Common myeloid progenitor, CD34-positive (primary cell): ENCODE measurements at regions not wholly inside any gene's neighbourhood (a gene's known extent, or its start where the extent isn't known, plus 50 kb on each side); places are given as distances from the start of the nearest gene placed in this dataset.
A peak's percentile ranks its signal among the peaks of the same experiment; 100 is the strongest.

ENCODE experiments used
- CTCF ChIA-PET: fragments of 350-600 bp; sonication (Branson Sonifier 250); formaldehyde crosslinking; loops from one replicate; lab custom pipeline; 2021; ENCODE audit warnings: antibody characterized with exemption; lab: Charles Lee
- POLR2A ChIA-PET: fragments of 350-600 bp; sonication (Branson Sonifier 250); formaldehyde crosslinking; loops from one replicate; lab custom pipeline; 2021; ENCODE audit warnings: antibody characterized with exemption; lab: Charles Lee
- DNase-seq, 3 donors: peaks; one replicate each; pipeline versions ENCODE4 v3.0.0 to v3.0.0-alpha.2; 2013
- H3K27ac ChIP-seq, 2 experiments: 1 replicate in 1 of 2; 2 replicates in 1 of 2; pipeline ENCODE4 v1.7.0; 2013; ENCODE audit warnings: inconsistent platforms in 2 of 2, low read length in 2 of 2, mild to moderate bottlenecking in 2 of 2, low read depth in 1 of 2, moderate library complexity in 1 of 2; ENCODE audit not compliant: severe bottlenecking in 2 of 2, insufficient read depth in 1 of 2, poor library complexity in 1 of 2
- H3K27me3 ChIP-seq, 5 experiments: replicated peaks in 2 of 5; 1 replicate in 3 of 5; 2 replicates in 2 of 5; pipeline versions ENCODE4 v1.6.1 to v1.7.0; 2013; ENCODE audit warnings: low read length in 4 of 5, mild to moderate bottlenecking in 2 of 5, moderate library complexity in 2 of 5, inconsistent platforms in 1 of 5; ENCODE audit not compliant: insufficient read depth in 5 of 5, control insufficient read depth in 4 of 5
- H3K36me3 ChIP-seq, 4 experiments: 1 replicate in 2 of 4; 2 replicates in 2 of 4; pipeline versions ENCODE4 v1.6.1 to v1.7.0; 2013; ENCODE audit warnings: low read length in 3 of 4, control low read depth in 1 of 4, mild to moderate bottlenecking in 1 of 4; ENCODE audit not compliant: control insufficient read depth in 4 of 4, insufficient read depth in 4 of 4
- H3K4me1 ChIP-seq, 4 experiments: 1 replicate in 3 of 4; 2 replicates in 1 of 4; pipeline versions ENCODE4 v1.6.1 to v1.7.1; 2013; ENCODE audit warnings: low read length in 3 of 4, mild to moderate bottlenecking in 3 of 4, control low read depth in 1 of 4, inconsistent platforms in 1 of 4, moderate library complexity in 1 of 4; ENCODE audit not compliant: control insufficient read depth in 4 of 4, insufficient read depth in 4 of 4; ENCODE audit errors: control extremely low read depth in 1 of 4
- H3K4me3 ChIP-seq, 7 experiments: 1 replicate in 4 of 7; 2 replicates in 3 of 7; pipeline versions ENCODE4 v1.5.1 to v1.7.0; 2013; ENCODE audit warnings: mild to moderate bottlenecking in 7 of 7, low read length in 6 of 7, moderate library complexity in 6 of 7, inconsistent platforms in 2 of 7, low read depth in 2 of 7, control low read depth in 1 of 7; ENCODE audit not compliant: insufficient read depth in 4 of 7, control insufficient read depth in 1 of 7; ENCODE audit errors: extremely low read depth in 1 of 7
- H3K9me3 ChIP-seq, 5 experiments: 1 replicate in 4 of 5; 2 replicates in 1 of 5; pipeline versions ENCODE4 v1.6.1 to v1.7.1; 2013; ENCODE audit warnings: low read length in 4 of 5, mild to moderate bottlenecking in 2 of 5, inconsistent platforms in 1 of 5, low read depth in 1 of 5, moderate library complexity in 1 of 5; ENCODE audit not compliant: control insufficient read depth in 4 of 5, insufficient read depth in 2 of 5; ENCODE audit errors: control extremely low read depth in 1 of 5
- WGBS: methylation state at CpG from one replicate; pipeline ENCODE4 v1.1.5; 2013; ENCODE audit not compliant: insufficient coverage; 5-methylcytosine and 5-hydroxymethylcytosine counted together

DNA sequence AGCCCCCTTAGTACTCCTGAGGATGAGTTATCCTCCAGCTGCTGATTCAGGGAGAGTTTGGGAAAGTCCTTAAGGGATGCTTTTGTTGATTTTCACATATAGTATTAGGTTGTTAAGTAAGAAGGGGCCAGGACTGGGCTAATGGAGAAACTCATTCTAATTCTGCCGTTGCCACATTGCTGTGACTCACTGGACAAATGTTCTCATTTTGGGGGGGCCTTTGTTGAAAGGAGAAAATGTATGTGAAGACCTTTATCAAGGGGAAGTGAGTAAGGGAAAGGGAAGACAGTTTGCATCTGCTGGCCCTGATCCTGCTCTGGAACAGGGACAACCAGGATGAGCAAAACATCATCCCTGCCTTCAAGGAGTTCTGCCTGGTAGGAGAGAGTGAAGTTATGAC lies 123.2 kb upstream of the FGGY start:
- Histone ChIP-seq H3K4me1 (no peaks in the 10 kb centered on the region), H3K4me3 (no peak overlapping the region), H3K27me3 (peaks cover 0 to 2% (median 0%) of the 10 kb centered on the region in 5 experiments), H3K36me3 (no peaks in the 10 kb centered on the region), H3K9me3 (peaks cover 0 to 3% (median 0%) of the 10 kb centered on the region in 5 experiments), H3K27ac (no peak overlapping the region)
- 89% methylated on average over 1 of the region's 1 CpG for WGBS
- ChIA-PET POLR2A (no interaction called here), CTCF (no interaction called here)
- DNase-seq: no peak

GRCh38 chr1:59176471-59176870 lies 120.4 kb upstream of the FGGY start:
- ChIA-PET POLR2A (no interaction called here), CTCF (interaction anchor here (1.5 kb wide), 1 partner anchor 13 kb away, joined by 4 read pairs; no protein-coding TSS in a partner anchor)
- Histone ChIP-seq H3K27ac (no peak overlapping the region), H3K36me3 (no peaks in the 10 kb centered on the region), H3K4me3 (no peak overlapping the region), H3K9me3 (peaks cover 0 to 3% (median 0%) of the 10 kb centered on the region in 5 experiments), H3K27me3 (no peaks in the 10 kb centered on the region), H3K4me1 (no peaks in the 10 kb centered on the region)
- no CpG with 5 or more reads among the region's 3 CpGs for WGBS
- peak in 2 of 3 donors; percentile 14 to 22 for DNase-seq

GRCh38 chr1:59177756-59178155 lies 119.1 kb upstream of the FGGY start:
- Histone ChIP-seq H3K4me1 (no peaks in the 10 kb centered on the region), H3K36me3 (no peaks in the 10 kb centered on the region), H3K9me3 (peaks cover 0 to 3% (median 0%) of the 10 kb centered on the region in 5 experiments), H3K4me3 (no peak overlapping the region), H3K27me3 (no peaks in the 10 kb centered on the region), H3K27ac (no peak overlapping the region)
- CTCF ChIA-PET: no interaction called here
- no peak for DNase-seq
- WGBS: 100% methylated on average over 2 of the region's 2 CpGs
- POLR2A ChIA-PET: no interaction called here

GRCh38 chr1:59178339-59179187 lies 118.3 kb upstream of the FGGY start:
- ChIA-PET CTCF (no interaction called here), POLR2A (no interaction called here)
- H3K36me3 ChIP-seq: no peaks in the 10 kb centered on the region
- no peak overlapping the region for H3K27ac ChIP-seq
- no peak for DNase-seq
- no peaks in the 10 kb centered on the region for H3K4me1 ChIP-seq
- H3K9me3 ChIP-seq: peaks cover 0 to 3% (median 0%) of the 10 kb centered on the region in 5 experiments
- H3K27me3 ChIP-seq: no peaks in the 10 kb centered on the region
- H3K4me3 ChIP-seq: no peak overlapping the region
- 95% methylated on average over 2 of the region's 4 CpGs for WGBS

DNA sequence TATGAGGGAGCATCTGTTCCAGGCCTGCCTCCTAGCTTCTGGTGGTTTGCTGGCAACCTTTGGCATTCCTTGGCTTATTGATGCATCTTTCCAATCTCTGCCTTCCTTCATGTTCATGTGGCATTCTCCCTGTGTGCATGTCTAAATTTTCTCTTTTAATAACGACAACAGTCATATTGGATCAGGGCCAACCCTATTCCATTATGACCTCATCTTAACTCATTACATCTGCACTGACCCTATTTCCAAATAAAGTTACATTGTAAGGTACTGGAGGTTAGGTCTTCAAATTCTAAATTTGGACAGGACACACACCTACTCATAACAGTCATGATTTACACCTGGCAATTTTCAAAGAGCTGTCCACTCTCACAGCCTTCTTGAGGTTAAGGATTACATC lies 117.2 kb upstream of the FGGY start:
- no peak overlapping the region for H3K27ac ChIP-seq
- DNase-seq: no peak
- no peak overlapping the region for H3K4me3 ChIP-seq
- H3K36me3 ChIP-seq: no peaks in the 10 kb centered on the region
- CTCF ChIA-PET: no interaction called here
- no CpG with 5 or more reads among the region's 1 CpG for WGBS
- no peaks in the 10 kb centered on the region for H3K4me1 ChIP-seq
- peaks cover 0 to 3% (median 0%) of the 10 kb centered on the region in 5 experiments for H3K9me3 ChIP-seq
- POLR2A ChIA-PET: no interaction called here
- no peaks in the 10 kb centered on the region for H3K27me3 ChIP-seq

GRCh38 chr1:59180735-59181134 lies 116.2 kb upstream of the FGGY start:
- ChIA-PET CTCF (no interaction called here), POLR2A (no interaction called here)
- H3K4me3 ChIP-seq: no peak overlapping the region
- no peaks in the 10 kb centered on the region for H3K36me3 ChIP-seq
- peaks cover 0 to 3% (median 0%) of the 10 kb centered on the region in 5 experiments for H3K9me3 ChIP-seq
- H3K27ac ChIP-seq: no peak overlapping the region
- no peak for DNase-seq
- no peaks in the 10 kb centered on the region for H3K4me1 ChIP-seq
- H3K27me3 ChIP-seq: no peaks in the 10 kb centered on the region
- WGBS: 100% methylated on average over 1 of the region's 2 CpGs

- H3K27ac ChIP-seq: no peak overlapping the region
- WGBS: 100% methylated on average over 2 of the region's 3 CpGs
- no peaks in the 10 kb centered on the region for H3K27me3 ChIP-seq
- ChIA-PET CTCF (no interaction called here), POLR2A (no interaction called here)
- no peaks in the 10 kb centered on the region for H3K4me1 ChIP-seq
- peaks cover 0 to under 1% (median 0%) of the 10 kb centered on the region in 5 experiments for H3K9me3 ChIP-seq
- no peak overlapping the region for H3K4me3 ChIP-seq
- no peak for DNase-seq
- no peaks in the 10 kb centered on the region for H3K36me3 ChIP-seq
These were observed 113.1 kb upstream of the FGGY start for GRCh38 chr1:59183749-59184317.
